Natural killer cell (primary cell): ENCODE measurements at regions not wholly inside any gene's neighbourhood (a gene's known extent, or its start where the extent isn't known, plus 50 kb on each side); places are given as distances from the start of the nearest gene placed in this dataset.

Experiments used
- ATAC-seq, 3 donors: fragments of 150-1000 bp in 2 of 3; fragments of 200-7000 bp in 1 of 3; cut with Tn5 transposase; 1 replicate in 1 of 3; 2 replicates in 2 of 3; pipeline ENCODE4 v1.10.0; 2021; ENCODE audit warnings: mild to moderate bottlenecking in 2 of 3, moderate library complexity in 2 of 3
- DNase-seq, 2 donors: peaks; one replicate each; pipeline versions ENCODE4 v3.0.0 to v3.0.0-alpha.2; 2013 to 2021; ENCODE audit warnings: mixed read lengths in 1 of 2
- H3K27ac ChIP-seq: one replicate; pipeline ENCODE4 v1.5.1; 2013; ENCODE audit warnings: mild to moderate bottlenecking, low read length
- H3K27me3 ChIP-seq: one replicate; pipeline ENCODE4 v1.6.1; 2013; ENCODE audit warnings: low read length; ENCODE audit not compliant: control insufficient read depth, insufficient read depth
- H3K36me3 ChIP-seq: one replicate; pipeline ENCODE4 v1.6.1; 2013; ENCODE audit warnings: low read length; ENCODE audit not compliant: control insufficient read depth, insufficient read depth
- H3K4me1 ChIP-seq: one replicate; pipeline ENCODE4 v1.6.1; 2013; ENCODE audit warnings: low read length; ENCODE audit not compliant: control insufficient read depth, insufficient read depth
- H3K4me3 ChIP-seq: one replicate; pipeline ENCODE4 v1.5.1; 2013; ENCODE audit warnings: low read length
- H3K9me3 ChIP-seq: one replicate; pipeline ENCODE4 v1.6.1; 2013; ENCODE audit warnings: low read length; ENCODE audit not compliant: control insufficient read depth, insufficient read depth
- H3K27ac Mint-ChIP-seq, 2 donors: one replicate each; pipeline ENCODE4 v1.8.0; 2022; ENCODE audit warnings: mild to moderate bottlenecking in 2 of 2, mixed read lengths in 2 of 2, moderate library complexity in 1 of 2
- H3K27me3 Mint-ChIP-seq, 2 donors: one replicate each; pipeline ENCODE4 v1.8.0; 2022; ENCODE audit warnings: low read depth in 2 of 2, mixed read lengths in 2 of 2
- H3K36me3 Mint-ChIP-seq: one replicate; pipeline ENCODE4 v1.8.0; 2022; ENCODE audit warnings: mixed read lengths
- H3K4me1 Mint-ChIP-seq, 2 donors: one replicate each; pipeline ENCODE4 v1.8.0; 2022; ENCODE audit warnings: mixed read lengths in 2 of 2
- H3K4me3 Mint-ChIP-seq: one replicate; pipeline ENCODE4 v1.8.0; 2022; ENCODE audit warnings: mild to moderate bottlenecking, moderate library complexity, mixed read lengths
- H3K9me3 Mint-ChIP-seq, 2 donors: one replicate each; pipeline ENCODE4 v1.8.0; 2022; ENCODE audit warnings: mixed read lengths in 2 of 2
- CTCF ChIP-seq: fragments of 200-600 bp; IDR thresholded peaks from one replicate; pipeline ENCODE4 v1.8.0; 2022; ENCODE audit warnings: antibody characterized with exemption
- WGBS: methylation state at CpG from one replicate; pipeline ENCODE4 v1.1.7; 2013; ENCODE audit warnings: missing lambda C conversion rate; ENCODE audit not compliant: insufficient coverage; 5-methylcytosine and 5-hydroxymethylcytosine counted together
- intact Hi-C: fragments of 100-400 bp; cut with micrococcal nuclease; formaldehyde crosslinking; loops from one replicate; pipeline ENCODE4 v1.14.2; 2022

GRCh38 chr18:78662879-78663278, 316.7 kb upstream of the SALL3 start:
- peaks cover 0 to 5% of the 10 kb centered on the region in 2 donors for H3K4me1 Mint-ChIP-seq
- DNase-seq: no peak
- H3K27me3 ChIP-seq: no peaks in the 10 kb centered on the region
- peaks cover 9% of the 10 kb centered on the region in 2 donors for H3K27me3 Mint-ChIP-seq
- no peaks in the 10 kb centered on the region for H3K36me3 Mint-ChIP-seq
- intact Hi-C loops: no loop called here
- H3K4me1 ChIP-seq: no peaks in the 10 kb centered on the region
- no peaks in the 10 kb centered on the region for H3K9me3 ChIP-seq
- no peak overlapping the region for H3K4me3 Mint-ChIP-seq
- no peak for ATAC-seq
- WGBS: 77% methylated on average over 6 of the region's 9 CpGs
- TF ChIP-seq CTCF: no peak
- no peaks in the 10 kb centered on the region for H3K9me3 Mint-ChIP-seq
- H3K36me3 ChIP-seq: no peaks in the 10 kb centered on the region
- no peak overlapping the region for H3K27ac Mint-ChIP-seq
- no peak overlapping the region for H3K4me3 ChIP-seq
- no peak overlapping the region for H3K27ac ChIP-seq

GRCh38 chr18:78664048-78664447, 315.6 kb upstream of the SALL3 start:
- H3K27ac Mint-ChIP-seq: no peak overlapping the region
- ATAC-seq: no peak
- TF ChIP-seq CTCF: no peak
- Histone ChIP-seq H3K9me3 (no peaks in the 10 kb centered on the region), H3K36me3 (no peaks in the 10 kb centered on the region), H3K4me1 (no peaks in the 10 kb centered on the region), H3K27ac (no peak overlapping the region), H3K27me3 (no peaks in the 10 kb centered on the region), H3K4me3 (no peak overlapping the region)
- intact Hi-C loops: no loop called here
- 87% methylated on average over 13 of the region's 13 CpGs for WGBS
- H3K4me3 Mint-ChIP-seq: no peak overlapping the region
- peaks cover 7 to 9% of the 10 kb centered on the region in 2 donors for H3K27me3 Mint-ChIP-seq
- DNase-seq: no peak
- peaks cover 0 to 5% of the 10 kb centered on the region in 2 donors for H3K4me1 Mint-ChIP-seq
- H3K9me3 Mint-ChIP-seq: no peaks in the 10 kb centered on the region
- no peaks in the 10 kb centered on the region for H3K36me3 Mint-ChIP-seq

- no peaks in the 10 kb centered on the region for H3K36me3 ChIP-seq
- no peaks in the 10 kb centered on the region for H3K9me3 Mint-ChIP-seq
- H3K27ac Mint-ChIP-seq: no peak overlapping the region
- no peak for DNase-seq
- peaks cover 0 to 5% of the 10 kb centered on the region in 2 donors for H3K4me1 Mint-ChIP-seq
- no peaks in the 10 kb centered on the region for H3K27me3 ChIP-seq
- no peak overlapping the region for H3K4me3 ChIP-seq
- H3K9me3 ChIP-seq: no peaks in the 10 kb centered on the region
- peaks cover 7 to 9% of the 10 kb centered on the region in 2 donors for H3K27me3 Mint-ChIP-seq
- intact Hi-C loops: no loop called here
- no peak overlapping the region for H3K27ac ChIP-seq
- no peak for TF ChIP-seq CTCF
- 87% methylated on average over 4 of the region's 5 CpGs for WGBS
- H3K4me3 Mint-ChIP-seq: no peak overlapping the region
- H3K36me3 Mint-ChIP-seq: no peaks in the 10 kb centered on the region
- no peak for ATAC-seq
- H3K4me1 ChIP-seq: no peaks in the 10 kb centered on the region
Observed at GRCh38 chr18:78664848-78665247, 314.8 kb upstream of the SALL3 start.

- Histone ChIP-seq H3K4me1 (no peaks in the 10 kb centered on the region), H3K4me3 (no peak overlapping the region), H3K27me3 (no peaks in the 10 kb centered on the region), H3K36me3 (no peaks in the 10 kb centered on the region), H3K27ac (no peak overlapping the region), H3K9me3 (no peaks in the 10 kb centered on the region)
- ATAC-seq (no peak), DNase-seq (peak in 1 of 2 donors; percentile 14)
- 90% methylated on average over 10 of the region's 10 CpGs for WGBS
- intact Hi-C loops: no loop called here
- TF ChIP-seq CTCF: no peak
- no peak overlapping the region for H3K27ac Mint-ChIP-seq
- H3K27me3 Mint-ChIP-seq: peaks cover 3 to 4% of the 10 kb centered on the region in 2 donors
- no peak overlapping the region for H3K4me3 Mint-ChIP-seq
- peaks cover 0 to 3% of the 10 kb centered on the region in 2 donors for H3K4me1 Mint-ChIP-seq
- H3K9me3 Mint-ChIP-seq: no peaks in the 10 kb centered on the region
- H3K36me3 Mint-ChIP-seq: no peaks in the 10 kb centered on the region
Observed at GRCh38 chr18:78665644-78666043, 314.0 kb upstream of the SALL3 start.
